GM21717 (cell line): ENCODE measurements at regions not wholly inside any gene's neighbourhood (a gene's known extent, or its start where the extent isn't known, plus 50 kb on each side); places are given as distances from the start of the nearest gene placed in this dataset.
"Not testable (repeated sequence)": the region's sequence is repeated elsewhere in the genome, so short reads cannot be mapped to it uniquely, and the experiment has no call there.

ENCODE experiments used
- ATAC-seq: cut with Tn5 transposase; IDR thresholded peaks from one replicate; pipeline ENCODE4 v1.9.1; 2021; ENCODE audit warnings: mild to moderate bottlenecking, moderate library complexity; ENCODE audit not compliant: unreplicated experiment

- ATAC-seq: not testable (repeated sequence)
Observed at GRCh38 chr5:27836704-27837103, 798.3 kb upstream of the CDH9 start.

GRCh38 chr5:27832886-27833285 is 794.5 kb upstream of the CDH9 start:
- no peak for ATAC-seq

- ATAC-seq: no peak
Observed at GRCh38 chr5:27830546-27830945, 792.2 kb upstream of the CDH9 start.

GRCh38 chr5:27821681-27822080 is 783.3 kb upstream of the CDH9 start:
- no peak for ATAC-seq

GRCh38 chr5:27818888-27819287 is 780.5 kb upstream of the CDH9 start:
- ATAC-seq: no peak

GRCh38 chr5:27814983-27815382 is 776.6 kb upstream of the CDH9 start:
- ATAC-seq: no peak

GRCh38 chr5:27814286-27814685 is 775.9 kb upstream of the CDH9 start:
- ATAC-seq: no peak

GRCh38 chr5:27810458-27810857 is 772.1 kb upstream of the CDH9 start:
- no peak for ATAC-seq

GRCh38 chr5:27797220-27797619 is 758.8 kb upstream of the CDH9 start:
- no peak for ATAC-seq

GRCh38 chr5:27788184-27788583 is 749.8 kb upstream of the CDH9 start:
- no peak for ATAC-seq

- no peak for ATAC-seq
Observed at GRCh38 chr5:27784317-27784716, 745.9 kb upstream of the CDH9 start.

- ATAC-seq: no peak
Observed at GRCh38 chr5:27778121-27778520, 739.7 kb upstream of the CDH9 start.

- ATAC-seq: no peak
Observed at GRCh38 chr5:27773636-27774035, 735.2 kb upstream of the CDH9 start.

- ATAC-seq: no peak
Observed at GRCh38 chr5:27773166-27773565, 734.8 kb upstream of the CDH9 start.

GRCh38 chr5:27769748-27770402 is 731.5 kb upstream of the CDH9 start:
- no peak for ATAC-seq

GRCh38 chr5:27748847-27749246 is 710.5 kb upstream of the CDH9 start:
- no peak for ATAC-seq

GRCh38 chr5:27743383-27743979 is 705.1 kb upstream of the CDH9 start:
- not testable (repeated sequence) for ATAC-seq

GRCh38 chr5:27742805-27743204 is 704.4 kb upstream of the CDH9 start:
- ATAC-seq: no peak

- ATAC-seq: no peak
Observed at GRCh38 chr5:27734838-27735237, 696.5 kb upstream of the CDH9 start.

GRCh38 chr5:27733237-27733636 is 694.9 kb upstream of the CDH9 start:
- ATAC-seq: no peak

- no peak for ATAC-seq
Observed at GRCh38 chr5:27727254-27727653, 688.9 kb upstream of the CDH9 start.

- ATAC-seq: no peak
Observed at GRCh38 chr5:27722337-27722736, 684.0 kb upstream of the CDH9 start.

GRCh38 chr5:27708534-27708933 is 670.1 kb upstream of the CDH9 start:
- no peak for ATAC-seq
